ENCODE measurements at regions not wholly inside any gene's neighbourhood (a gene's known extent, or its start where the extent isn't known, plus 50 kb on each side); places are given as distances from the start of the nearest gene placed in this dataset.

GRCh38 chr7:116120839-116121238, 89.5 kb upstream of the TES start:
- H3K4me3 ChIP-seq (ENCODE audit: low read depth, low read length) = no peak overlapping the region
- DNase-seq (ENCODE audit: low read depth) = no peak
- no peak for TF ChIP-seq CTCF (IDR thresholded peaks at IDR 0.05; ENCODE audit: insufficient read depth, low read depth, low read length)

GRCh38 chr7:116122972-116123595, 87.3 kb upstream of the TES start:
- TF ChIP-seq CTCF (IDR thresholded peaks at IDR 0.05; ENCODE audit: insufficient read depth, low read depth, low read length) = peak; percentile 70
- peak; percentile 52 for DNase-seq (ENCODE audit: low read depth)
- H3K4me3 ChIP-seq (ENCODE audit: low read depth, low read length) = no peak overlapping the region

- no peak for DNase-seq (ENCODE audit: low read depth)
- H3K4me3 ChIP-seq (ENCODE audit: low read depth, low read length) = no peak overlapping the region
- TF ChIP-seq CTCF (IDR thresholded peaks at IDR 0.05; ENCODE audit: insufficient read depth, low read depth, low read length) = no peak
Observed at GRCh38 chr7:116128139-116128538, 82.2 kb upstream of the TES start.

- TF ChIP-seq CTCF (IDR thresholded peaks at IDR 0.05; ENCODE audit: insufficient read depth, low read depth, low read length) = no peak
- no peak overlapping the region for H3K4me3 ChIP-seq (ENCODE audit: low read depth, low read length)
- DNase-seq (ENCODE audit: low read depth) = no peak
Observed at GRCh38 chr7:116135306-116135705, 75.0 kb upstream of the TES start.

GRCh38 chr7:116138202-116138801, 72.0 kb upstream of the TES start:
- TF ChIP-seq CTCF (IDR thresholded peaks at IDR 0.05; ENCODE audit: insufficient read depth, low read depth, low read length) = peak; percentile 78
- peak; percentile 71 for DNase-seq (ENCODE audit: low read depth)
- no peak overlapping the region for H3K4me3 ChIP-seq (ENCODE audit: low read depth, low read length)

GRCh38 chr7:116139007-116139406, 71.3 kb upstream of the TES start:
- no peak for DNase-seq (ENCODE audit: low read depth)
- H3K4me3 ChIP-seq (ENCODE audit: low read depth, low read length) = no peak overlapping the region
- TF ChIP-seq CTCF (IDR thresholded peaks at IDR 0.05; ENCODE audit: insufficient read depth, low read depth, low read length) = no peak

GRCh38 chr7:116139807-116140206, 70.5 kb upstream of the TES start:
- no peak for TF ChIP-seq CTCF (IDR thresholded peaks at IDR 0.05; ENCODE audit: insufficient read depth, low read depth, low read length)
- peak; percentile 18 for DNase-seq (ENCODE audit: low read depth)
- H3K4me3 ChIP-seq (ENCODE audit: low read depth, low read length) = no peak overlapping the region

Measured in fibroblast of villous mesenchyme (primary cell).